Cardiac fibroblast (primary cell): ENCODE measurements at regions not wholly inside any gene's neighbourhood (a gene's known extent, or its start where the extent isn't known, plus 50 kb on each side); places are given as distances from the start of the nearest gene placed in this dataset.
"Not testable (repeated sequence)": the region's sequence is repeated elsewhere in the genome, so short reads cannot be mapped to it uniquely, and the experiment has no call there.

Experiments
- DNase-seq, 2 donors: peaks; one replicate each; pipeline versions ENCODE4 v3.0.0 to v3.0.0-alpha.2; 2010; ENCODE audit warnings: low read depth in 2 of 2
- H3K4me3 ChIP-seq, 2 donors: replicated peaks in 1 of 2; 1 replicate in 1 of 2; 2 replicates in 1 of 2; pipeline ENCODE4 v1.5.1; 2011; ENCODE audit warnings: low read depth in 2 of 2, low read length in 2 of 2, mild to moderate bottlenecking in 2 of 2, moderate library complexity in 1 of 2
- CTCF ChIP-seq: IDR thresholded peaks from one replicate; pipeline ENCODE4 v1.5.1; 2011; ENCODE audit warnings: low read depth, mild to moderate bottlenecking, low read length, inconsistent platforms

GRCh38 chr4:138591808-138592207 lies 349.7 kb upstream of the SLC7A11 start:
- no peak for DNase-seq
- TF ChIP-seq CTCF: no peak
- H3K4me3 ChIP-seq: no peak overlapping the region

- no peak for DNase-seq
- no peak overlapping the region for H3K4me3 ChIP-seq
- TF ChIP-seq CTCF: no peak
Measured at GRCh38 chr4:138588501-138588900, 346.4 kb upstream of the SLC7A11 start.

GRCh38 chr4:138579146-138579545 lies 337.0 kb upstream of the SLC7A11 start:
- no peak overlapping the region for H3K4me3 ChIP-seq
- no peak for TF ChIP-seq CTCF
- DNase-seq: no peak

GRCh38 chr4:138577826-138578225 lies 335.7 kb upstream of the SLC7A11 start:
- not testable (repeated sequence) for H3K4me3 ChIP-seq
- peak; percentile 26 for TF ChIP-seq CTCF
- peak; percentile 7 to 55 for DNase-seq

- DNase-seq: no peak
- H3K4me3 ChIP-seq: no peak overlapping the region
- no peak for TF ChIP-seq CTCF
Measured at GRCh38 chr4:138577145-138577544, 335.0 kb upstream of the SLC7A11 start.

GRCh38 chr4:138576684-138577083 lies 334.5 kb upstream of the SLC7A11 start:
- H3K4me3 ChIP-seq: no peak overlapping the region
- TF ChIP-seq CTCF: peak; percentile 58
- peak; percentile 61 to 75 for DNase-seq

- peak in 1 of 2 donors; percentile 44 for DNase-seq
- no peak for TF ChIP-seq CTCF
- H3K4me3 ChIP-seq: no peak overlapping the region
Measured at GRCh38 chr4:138573246-138573645, 331.1 kb upstream of the SLC7A11 start.
